Cardiac fibroblast (primary cell): ENCODE measurements at regions not wholly inside any gene's neighbourhood (a gene's known extent, or its start where the extent isn't known, plus 50 kb on each side); places are given as distances from the start of the nearest gene placed in this dataset.

Experiments
- DNase-seq, 2 donors: peaks; one replicate each; pipeline versions ENCODE4 v3.0.0 to v3.0.0-alpha.2; 2010; ENCODE audit warnings: low read depth in 2 of 2
- H3K4me3 ChIP-seq, 2 donors: replicated peaks in 1 of 2; 1 replicate in 1 of 2; 2 replicates in 1 of 2; pipeline ENCODE4 v1.5.1; 2011; ENCODE audit warnings: low read depth in 2 of 2, low read length in 2 of 2, mild to moderate bottlenecking in 2 of 2, moderate library complexity in 1 of 2
- TF ChIP-seq, protein P1 (sequence below): IDR thresholded peaks from one replicate; pipeline ENCODE4 v1.5.1; 2011; ENCODE audit warnings: low read depth, mild to moderate bottlenecking, low read length, inconsistent platforms

DNA sequence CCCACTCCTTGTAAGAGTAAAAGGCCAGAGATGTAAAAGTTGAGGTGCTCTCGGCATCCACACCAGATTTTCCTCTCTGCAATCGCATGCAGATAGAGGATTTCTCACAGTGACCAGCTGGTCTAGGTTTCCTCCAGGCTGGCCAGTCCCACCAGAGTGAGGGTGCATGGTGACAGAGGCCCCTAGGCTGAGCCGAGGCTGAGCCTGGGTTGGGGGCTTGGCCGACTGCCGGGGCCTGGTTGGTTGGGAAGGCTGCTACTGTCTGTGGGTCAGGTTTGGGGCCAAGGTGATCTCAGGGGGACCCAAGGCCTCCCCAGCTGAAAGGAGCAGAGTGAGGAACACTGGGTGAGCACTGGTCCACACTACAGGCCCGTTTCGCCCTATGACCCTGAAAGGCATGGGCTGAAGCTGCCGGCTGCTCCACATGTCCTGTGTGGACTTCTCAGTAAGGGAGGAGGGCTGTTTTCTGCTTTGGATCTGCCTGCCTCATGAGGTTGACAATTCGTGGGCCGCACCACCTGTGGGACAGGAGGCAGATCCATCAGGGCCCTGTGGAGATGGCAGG, 400.8 kb upstream of the IRX4 start:
- DNase-seq = no peak
- TF ChIP-seq, protein P1, sequence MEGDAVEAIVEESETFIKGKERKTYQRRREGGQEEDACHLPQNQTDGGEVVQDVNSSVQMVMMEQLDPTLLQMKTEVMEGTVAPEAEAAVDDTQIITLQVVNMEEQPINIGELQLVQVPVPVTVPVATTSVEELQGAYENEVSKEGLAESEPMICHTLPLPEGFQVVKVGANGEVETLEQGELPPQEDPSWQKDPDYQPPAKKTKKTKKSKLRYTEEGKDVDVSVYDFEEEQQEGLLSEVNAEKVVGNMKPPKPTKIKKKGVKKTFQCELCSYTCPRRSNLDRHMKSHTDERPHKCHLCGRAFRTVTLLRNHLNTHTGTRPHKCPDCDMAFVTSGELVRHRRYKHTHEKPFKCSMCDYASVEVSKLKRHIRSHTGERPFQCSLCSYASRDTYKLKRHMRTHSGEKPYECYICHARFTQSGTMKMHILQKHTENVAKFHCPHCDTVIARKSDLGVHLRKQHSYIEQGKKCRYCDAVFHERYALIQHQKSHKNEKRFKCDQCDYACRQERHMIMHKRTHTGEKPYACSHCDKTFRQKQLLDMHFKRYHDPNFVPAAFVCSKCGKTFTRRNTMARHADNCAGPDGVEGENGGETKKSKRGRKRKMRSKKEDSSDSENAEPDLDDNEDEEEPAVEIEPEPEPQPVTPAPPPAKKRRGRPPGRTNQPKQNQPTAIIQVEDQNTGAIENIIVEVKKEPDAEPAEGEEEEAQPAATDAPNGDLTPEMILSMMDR = no peak
- no peak overlapping the region for H3K4me3 ChIP-seq

DNA sequence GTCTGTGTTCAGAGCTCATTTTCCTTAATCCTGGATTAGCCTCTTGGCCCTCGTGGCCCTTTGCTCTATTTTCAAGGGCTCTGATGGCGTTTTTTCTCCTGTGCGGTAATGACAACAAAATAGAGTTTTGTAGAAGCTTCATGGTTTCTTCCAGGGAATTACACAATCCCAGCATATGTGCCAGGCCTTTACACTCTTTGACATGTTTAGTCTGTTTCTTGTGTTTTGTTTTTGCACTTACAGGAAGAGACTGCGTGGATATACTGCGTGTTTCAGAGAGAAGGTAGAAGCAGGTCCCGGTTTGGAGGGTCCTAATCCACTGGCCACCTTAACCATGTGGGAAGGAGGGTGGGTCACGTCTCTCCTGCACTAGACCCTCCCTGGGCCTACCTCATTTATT, 400.2 kb upstream of the IRX4 start:
- no peak overlapping the region for H3K4me3 ChIP-seq
- TF ChIP-seq, protein P1 = no peak
- DNase-seq = no peak

DNA sequence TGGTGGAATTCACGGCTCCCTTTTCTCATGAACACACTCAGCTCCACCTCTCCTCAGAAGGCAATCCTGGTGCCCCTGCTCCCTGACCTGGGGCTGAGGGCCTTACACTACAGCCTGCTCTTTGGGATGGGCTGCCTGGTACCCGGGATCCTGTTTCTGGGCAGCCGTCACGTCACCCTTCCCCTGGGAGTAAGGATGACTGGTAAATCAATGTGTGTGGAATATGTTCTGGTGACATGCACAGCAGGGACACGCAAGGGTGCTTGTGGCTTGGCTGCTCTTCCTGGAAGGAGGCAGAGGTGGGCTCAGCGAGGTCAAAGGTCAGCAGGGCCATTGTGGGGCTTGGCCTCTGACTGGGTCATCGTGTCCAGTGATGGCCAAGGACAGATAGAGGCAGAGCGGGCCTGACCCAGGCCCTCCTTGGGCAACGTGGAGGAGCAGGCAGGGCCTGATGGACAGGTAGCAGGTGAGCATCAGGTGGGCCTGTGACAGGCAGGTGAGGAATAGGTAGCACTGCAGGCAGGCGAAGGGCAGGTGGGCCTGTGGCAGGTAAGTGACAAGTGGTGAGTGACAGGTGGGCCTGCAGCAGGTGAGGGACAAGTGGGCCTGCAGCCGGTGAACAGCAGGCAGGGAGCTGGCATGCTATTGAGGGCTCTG, 399.4 kb upstream of the IRX4 start:
- TF ChIP-seq, protein P1 = no peak
- no peak for DNase-seq
- H3K4me3 ChIP-seq = no peak overlapping the region

GRCh38 chr5:2281446-2281845, 398.7 kb upstream of the IRX4 start:
- TF ChIP-seq, protein P1 = no peak
- no peak overlapping the region for H3K4me3 ChIP-seq
- DNase-seq = no peak

- TF ChIP-seq, protein P1 = no peak
- H3K4me3 ChIP-seq = no peak overlapping the region
- no peak for DNase-seq
These were observed 397.6 kb upstream of the IRX4 start for GRCh38 chr5:2280318-2280717.

- no peak for DNase-seq
- TF ChIP-seq, protein P1 = no peak
- no peak overlapping the region for H3K4me3 ChIP-seq
These were observed 396.2 kb upstream of the IRX4 start for GRCh38 chr5:2278825-2279456.
